ENCODE measurements at regions not wholly inside any gene's neighbourhood (a gene's known extent, or its start where the extent isn't known, plus 50 kb on each side); places are given as distances from the start of the nearest gene placed in this dataset.
"Not testable (repeated sequence)": the region's sequence is repeated elsewhere in the genome, so short reads cannot be mapped to it uniquely, and the experiment has no call there.

DNA sequence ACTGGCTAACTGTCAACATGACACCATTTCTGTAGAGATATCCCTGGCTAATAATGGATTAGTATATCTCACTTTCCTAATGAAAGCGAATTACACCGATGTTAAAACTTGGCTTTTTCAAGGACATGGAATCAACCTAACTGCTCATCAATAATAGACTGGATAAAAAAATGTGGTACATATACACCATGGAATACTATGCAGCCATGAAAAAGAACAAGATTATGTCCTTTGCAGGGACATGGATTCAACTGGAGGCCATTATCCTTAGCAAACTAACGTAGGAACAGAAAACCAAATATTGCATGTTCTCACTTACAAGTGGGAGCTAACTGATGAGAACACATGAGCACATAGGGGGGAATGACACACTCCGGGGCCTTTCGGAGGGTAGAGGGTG lies 62.6 kb downstream of the ZIC1 start:
- ATAC-seq (ENCODE audit: low read depth) (no peak), DNase-seq (no peak)
- POLR2A ChIA-PET, result no interaction called here
- H3K4me1 Mint-ChIP-seq, result no peaks in the 10 kb centered on the region
- H3K27me3 Mint-ChIP-seq, result no peaks in the 10 kb centered on the region
- H3K27ac Mint-ChIP-seq, result no peak overlapping the region
- no peak overlapping the region for H3K4me3 Mint-ChIP-seq
- no peaks in the 10 kb centered on the region for H3K36me3 Mint-ChIP-seq
- peaks cover 3% of the 10 kb centered on the region for H3K9me3 Mint-ChIP-seq

DNA sequence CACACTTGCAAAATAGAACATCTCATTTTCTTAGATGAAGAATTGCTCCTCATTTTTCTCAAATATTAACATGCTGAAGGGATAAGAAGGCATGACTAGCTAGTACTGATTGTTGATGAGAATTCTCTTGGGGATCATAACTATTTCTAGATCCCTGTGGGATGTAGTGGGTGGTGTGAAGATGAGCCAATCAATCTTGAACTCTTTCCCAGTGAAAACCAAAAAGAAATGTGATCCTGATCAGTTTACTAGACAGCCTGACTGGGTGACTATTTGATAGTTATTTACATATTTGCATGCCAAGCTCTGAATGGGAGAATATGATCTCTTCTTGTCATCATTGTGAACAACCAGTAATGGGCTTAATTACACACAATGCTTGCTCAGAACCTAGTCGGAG lies 63.7 kb downstream of the ZIC1 start:
- DNase-seq (no peak), ATAC-seq (ENCODE audit: low read depth) (no peak)
- H3K4me1 Mint-ChIP-seq, result no peaks in the 10 kb centered on the region
- no peaks in the 10 kb centered on the region for H3K27me3 Mint-ChIP-seq
- POLR2A ChIA-PET, result no interaction called here
- peaks cover 3% of the 10 kb centered on the region for H3K9me3 Mint-ChIP-seq
- no peaks in the 10 kb centered on the region for H3K36me3 Mint-ChIP-seq
- no peak overlapping the region for H3K27ac Mint-ChIP-seq
- H3K4me3 Mint-ChIP-seq, result no peak overlapping the region

DNA sequence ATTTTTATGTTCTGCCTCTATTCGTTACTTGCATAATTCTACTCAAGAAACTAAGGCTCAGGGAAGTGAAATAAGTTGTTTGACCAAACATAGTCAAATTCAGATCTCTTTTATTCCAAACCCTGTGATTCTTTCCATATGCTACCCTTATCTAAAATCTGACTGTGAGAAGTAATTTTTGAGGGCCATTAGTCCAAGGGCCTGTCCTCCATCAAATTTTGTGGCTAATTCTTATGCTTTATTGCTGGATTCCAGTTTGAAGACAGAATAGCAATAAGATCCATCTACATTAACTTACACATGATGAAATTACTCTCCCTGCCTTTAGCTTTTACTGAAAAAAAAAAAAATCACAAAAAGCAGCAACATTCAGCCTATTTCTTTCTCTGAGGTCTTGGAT lies 74.0 kb downstream of the ZIC1 start:
- Mint-ChIP-seq H3K27ac (no peak overlapping the region), H3K4me3 (no peak overlapping the region), H3K9me3 (peaks cover 2% of the 10 kb centered on the region), H3K27me3 (no peaks in the 10 kb centered on the region), H3K36me3 (no peaks in the 10 kb centered on the region), H3K4me1 (no peaks in the 10 kb centered on the region)
- ATAC-seq (ENCODE audit: low read depth) (no peak), DNase-seq (no peak)
- POLR2A ChIA-PET, result no interaction called here

- no peak overlapping the region for H3K4me3 Mint-ChIP-seq
- POLR2A ChIA-PET, result no interaction called here
These were observed 74.4 kb downstream of the ZIC1 start for GRCh38 chr3:147483578-147483977.

DNA sequence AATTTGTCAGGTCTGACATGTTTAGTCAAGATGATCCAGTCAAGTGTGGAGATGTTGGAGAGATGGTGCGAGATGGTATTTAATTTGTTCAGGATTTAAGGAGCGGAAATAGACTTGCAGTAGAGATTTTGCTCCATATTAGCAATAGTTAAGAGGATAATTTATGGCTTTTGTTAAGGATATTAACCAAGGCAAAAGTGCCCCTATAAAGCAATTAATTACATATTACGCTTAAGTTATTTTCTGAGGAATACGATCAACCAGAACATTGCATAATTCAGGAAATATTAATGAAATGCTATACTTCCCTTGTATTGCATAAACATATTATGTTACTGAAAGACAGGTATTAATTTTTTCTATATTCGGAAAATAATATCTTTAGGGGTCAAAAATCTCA lies 83.9 kb downstream of the ZIC1 start:
- POLR2A ChIA-PET, result no interaction called here
- Mint-ChIP-seq H3K9me3 (no peaks in the 10 kb centered on the region), H3K4me3 (no peak overlapping the region), H3K4me1 (no peaks in the 10 kb centered on the region), H3K27ac (no peak overlapping the region), H3K36me3 (no peaks in the 10 kb centered on the region), H3K27me3 (no peaks in the 10 kb centered on the region)
- no peak for ATAC-seq (ENCODE audit: low read depth)
- DNase-seq, result no peak

More at GRCh38 chr3:147483578-147483977, 74.4 kb downstream of the ZIC1 start:
- ATAC-seq (ENCODE audit: low read depth) (no peak), DNase-seq (no peak)
- H3K27ac Mint-ChIP-seq, result no peak overlapping the region
- H3K9me3 Mint-ChIP-seq, result peaks cover 2% of the 10 kb centered on the region
- H3K4me1 Mint-ChIP-seq, result no peaks in the 10 kb centered on the region
- no peaks in the 10 kb centered on the region for H3K27me3 Mint-ChIP-seq
- H3K36me3 Mint-ChIP-seq, result no peaks in the 10 kb centered on the region

DNA sequence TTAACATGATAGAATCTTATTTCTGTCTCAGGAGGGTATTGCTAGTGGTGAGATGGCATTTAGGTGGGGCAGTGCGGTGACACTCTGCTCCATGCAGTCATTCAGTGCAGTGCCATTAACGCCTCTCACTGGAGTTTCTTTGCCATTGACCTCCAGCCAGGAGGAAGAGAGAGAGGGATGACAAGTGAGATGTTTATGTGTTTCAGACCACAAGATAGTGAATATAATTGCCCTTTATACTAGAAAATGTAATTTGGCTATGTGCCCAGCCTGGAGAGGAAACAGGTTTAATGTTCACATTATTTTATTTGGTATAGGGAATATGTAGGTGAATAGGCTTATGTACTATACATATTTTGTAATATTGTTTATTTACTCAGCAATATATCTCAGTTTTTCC lies 84.5 kb downstream of the ZIC1 start:
- H3K4me1 Mint-ChIP-seq, result no peaks in the 10 kb centered on the region
- no peak overlapping the region for H3K27ac Mint-ChIP-seq
- no peaks in the 10 kb centered on the region for H3K27me3 Mint-ChIP-seq

GRCh38 chr3:147497286-147497685 lies 88.1 kb downstream of the ZIC1 start:
- DNase-seq, result no peak
- Mint-ChIP-seq H3K27me3 (no peaks in the 10 kb centered on the region), H3K4me1 (no peaks in the 10 kb centered on the region), H3K9me3 (no peaks in the 10 kb centered on the region), H3K4me3 (no peak overlapping the region), H3K36me3 (no peaks in the 10 kb centered on the region), H3K27ac (no peak overlapping the region)
- POLR2A ChIA-PET, result no interaction called here
- no peak for ATAC-seq (ENCODE audit: low read depth)

More for the DNA sequence above, 84.5 kb downstream of the ZIC1 start:
- no peaks in the 10 kb centered on the region for H3K36me3 Mint-ChIP-seq
- DNase-seq, result no peak
- ATAC-seq (ENCODE audit: low read depth), result no peak
- POLR2A ChIA-PET, result no interaction called here
- no peak overlapping the region for H3K4me3 Mint-ChIP-seq
- H3K9me3 Mint-ChIP-seq, result no peaks in the 10 kb centered on the region

GRCh38 chr3:147507638-147508286 lies 98.6 kb downstream of the ZIC1 start:
- DNase-seq (no peak), ATAC-seq (ENCODE audit: low read depth) (no peak)
- Mint-ChIP-seq H3K27ac (no peak overlapping the region), H3K4me1 (no peaks in the 10 kb centered on the region), H3K27me3 (no peaks in the 10 kb centered on the region), H3K4me3 (no peak overlapping the region), H3K9me3 (no peaks in the 10 kb centered on the region), H3K36me3 (no peaks in the 10 kb centered on the region)
- POLR2A ChIA-PET, result no interaction called here

GRCh38 chr3:147509448-147509847 lies 100.3 kb downstream of the ZIC1 start:
- H3K4me1 Mint-ChIP-seq, result no peaks in the 10 kb centered on the region
- no peak for DNase-seq
- no peaks in the 10 kb centered on the region for H3K9me3 Mint-ChIP-seq
- no peak overlapping the region for H3K4me3 Mint-ChIP-seq
- ATAC-seq (ENCODE audit: low read depth), result no peak
- H3K27ac Mint-ChIP-seq, result no peak overlapping the region
- H3K27me3 Mint-ChIP-seq, result no peaks in the 10 kb centered on the region
- POLR2A ChIA-PET, result no interaction called here
- no peaks in the 10 kb centered on the region for H3K36me3 Mint-ChIP-seq

GRCh38 chr3:147513785-147514184 lies 104.6 kb downstream of the ZIC1 start:
- Mint-ChIP-seq H3K27ac (no peak overlapping the region), H3K27me3 (no peaks in the 10 kb centered on the region), H3K4me1 (no peaks in the 10 kb centered on the region), H3K9me3 (no peaks in the 10 kb centered on the region), H3K4me3 (no peak overlapping the region), H3K36me3 (no peaks in the 10 kb centered on the region)
- no peak for DNase-seq
- POLR2A ChIA-PET, result no interaction called here
- no peak for ATAC-seq (ENCODE audit: low read depth)

GRCh38 chr3:147514366-147515160 lies 105.4 kb downstream of the ZIC1 start:
- ATAC-seq (ENCODE audit: low read depth) (no peak), DNase-seq (no peak)
- Mint-ChIP-seq H3K4me1 (no peaks in the 10 kb centered on the region), H3K9me3 (no peaks in the 10 kb centered on the region), H3K27me3 (no peaks in the 10 kb centered on the region), H3K4me3 (no peak overlapping the region), H3K27ac (no peak overlapping the region), H3K36me3 (no peaks in the 10 kb centered on the region)
- POLR2A ChIA-PET, result no interaction called here

- Mint-ChIP-seq H3K27ac (no peak overlapping the region), H3K9me3 (peaks cover 2% of the 10 kb centered on the region), H3K4me1 (no peaks in the 10 kb centered on the region), H3K27me3 (no peaks in the 10 kb centered on the region), H3K4me3 (no peak overlapping the region), H3K36me3 (no peaks in the 10 kb centered on the region)
- DNase-seq (no peak), ATAC-seq (ENCODE audit: low read depth) (no peak)
- POLR2A ChIA-PET, result no interaction called here
These were observed 109.3 kb downstream of the ZIC1 start for GRCh38 chr3:147518465-147518864.

DNA sequence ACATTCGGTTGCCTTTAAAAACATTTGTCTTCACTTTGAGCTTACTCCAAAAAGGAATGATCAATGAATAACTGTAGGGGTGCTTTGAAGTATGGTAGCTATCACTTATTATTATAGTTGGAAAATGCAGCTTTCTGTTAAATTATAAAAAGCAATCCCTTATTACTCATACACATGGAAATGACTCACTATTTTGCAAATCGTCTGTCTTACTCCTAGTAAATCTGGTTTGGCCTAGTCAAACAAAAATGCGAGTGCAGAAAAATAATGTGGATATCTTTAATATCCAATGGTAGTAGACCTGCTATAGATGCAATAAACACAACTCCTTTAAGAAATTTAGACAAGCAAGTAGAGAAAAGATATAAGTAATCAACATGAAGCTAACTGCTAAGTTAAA lies 112.5 kb downstream of the ZIC1 start:
- Mint-ChIP-seq H3K4me3 (no peak overlapping the region), H3K4me1 (no peaks in the 10 kb centered on the region), H3K9me3 (peaks cover 7% of the 10 kb centered on the region), H3K27ac (no peak overlapping the region), H3K36me3 (no peaks in the 10 kb centered on the region), H3K27me3 (no peaks in the 10 kb centered on the region)
- ATAC-seq (ENCODE audit: low read depth), result no peak
- DNase-seq, result no peak
- POLR2A ChIA-PET, result no interaction called here

- H3K9me3 Mint-ChIP-seq; H3K4me1 Mint-ChIP-seq; H3K27ac Mint-ChIP-seq; POLR2A ChIA-PET; H3K4me3 Mint-ChIP-seq; H3K27me3 Mint-ChIP-seq; H3K36me3 Mint-ChIP-seq; ATAC-seq (ENCODE audit: low read depth); DNase-seq: not testable (repeated sequence)
These were observed 113.6 kb downstream of the ZIC1 start for GRCh38 chr3:147522780-147523179.

All from activated naive CD8-positive, alpha-beta T cell treated with anti-CD3 and anti-CD28 coated beads, Interleukin-2, amount 10 ng/mL, durations not matched to agents 7 days and 5 days (primary cell).